Esophagus squamous epithelium (tissue), 4 donors: ENCODE measurements at regions not wholly inside any gene's neighbourhood (a gene's known extent, or its start where the extent isn't known, plus 50 kb on each side); places are given as distances from the start of the nearest gene placed in this dataset.

Source experiments
- POLR2A ChIP-seq, 4 donors: fragments of 450-650 bp; IDR thresholded peaks; one replicate each; pipeline ENCODE4 v1.6.1; 2017; ENCODE audit warnings: antibody characterized with exemption in 4 of 4, mild to moderate bottlenecking in 4 of 4, moderate library complexity in 3 of 4
- TF ChIP-seq, protein P1 (sequence below), 6 experiments: fragments of 450-650 bp in 4 of 6; fragments of 200-600 bp in 2 of 6; sonication (generic) in 2 of 6; IDR thresholded peaks; one replicate each; pipeline ENCODE4 v1.5.1; 2016 to 2019; ENCODE audit warnings: antibody characterized with exemption in 6 of 6, mild to moderate bottlenecking in 4 of 6, moderate library complexity in 4 of 6

DNA sequence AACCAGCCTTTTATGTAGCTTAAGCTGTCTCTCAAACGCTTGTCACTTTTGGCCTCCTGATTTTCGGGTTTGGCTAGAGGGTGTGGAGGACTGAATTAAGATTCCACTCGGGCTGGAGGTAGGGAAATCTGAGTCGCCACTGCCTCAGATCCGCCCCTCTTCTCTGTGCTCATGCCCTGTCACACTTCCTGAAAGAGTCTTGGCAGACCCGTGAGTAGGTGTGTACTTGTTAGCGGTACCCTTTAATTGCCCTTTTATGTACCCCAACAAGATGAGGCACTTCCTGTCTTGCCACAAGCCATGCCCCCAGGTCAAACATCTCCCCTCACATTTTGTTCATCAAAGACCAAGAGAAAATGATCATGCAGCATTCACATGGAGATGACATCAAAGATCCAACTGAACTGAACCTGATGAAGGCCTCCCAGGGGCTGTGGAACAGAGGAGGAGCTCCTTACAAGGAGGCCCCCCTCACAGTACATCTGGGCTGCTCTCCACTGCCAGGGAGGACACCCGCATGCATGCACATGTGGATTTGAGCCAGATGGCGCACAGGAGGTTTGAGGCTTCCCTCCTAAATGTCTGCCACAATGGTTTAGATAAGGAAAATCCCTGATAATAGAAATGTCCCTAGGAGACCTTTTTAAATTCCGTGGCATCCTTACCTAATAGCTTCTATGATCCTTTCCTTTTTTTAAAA, 86.5 kb upstream of the CDKN3 start:
- TF ChIP-seq, protein P1, sequence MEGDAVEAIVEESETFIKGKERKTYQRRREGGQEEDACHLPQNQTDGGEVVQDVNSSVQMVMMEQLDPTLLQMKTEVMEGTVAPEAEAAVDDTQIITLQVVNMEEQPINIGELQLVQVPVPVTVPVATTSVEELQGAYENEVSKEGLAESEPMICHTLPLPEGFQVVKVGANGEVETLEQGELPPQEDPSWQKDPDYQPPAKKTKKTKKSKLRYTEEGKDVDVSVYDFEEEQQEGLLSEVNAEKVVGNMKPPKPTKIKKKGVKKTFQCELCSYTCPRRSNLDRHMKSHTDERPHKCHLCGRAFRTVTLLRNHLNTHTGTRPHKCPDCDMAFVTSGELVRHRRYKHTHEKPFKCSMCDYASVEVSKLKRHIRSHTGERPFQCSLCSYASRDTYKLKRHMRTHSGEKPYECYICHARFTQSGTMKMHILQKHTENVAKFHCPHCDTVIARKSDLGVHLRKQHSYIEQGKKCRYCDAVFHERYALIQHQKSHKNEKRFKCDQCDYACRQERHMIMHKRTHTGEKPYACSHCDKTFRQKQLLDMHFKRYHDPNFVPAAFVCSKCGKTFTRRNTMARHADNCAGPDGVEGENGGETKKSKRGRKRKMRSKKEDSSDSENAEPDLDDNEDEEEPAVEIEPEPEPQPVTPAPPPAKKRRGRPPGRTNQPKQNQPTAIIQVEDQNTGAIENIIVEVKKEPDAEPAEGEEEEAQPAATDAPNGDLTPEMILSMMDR (IDR thresholded peaks at IDR 0.05) = no peak
- no peak for TF ChIP-seq POLR2A (IDR thresholded peaks at IDR 0.05)
